ENCODE measurements at regions not wholly inside any gene's neighbourhood (a gene's known extent, or its start where the extent isn't known, plus 50 kb on each side); places are given as distances from the start of the nearest gene placed in this dataset.

GRCh38 chr4:125112536-125112935, 202.2 kb upstream of the FAT4 start:
- TF ChIP-seq CTCF (IDR thresholded peaks at IDR 0.05; ENCODE audit: low read depth, low read length): no peak
- H3K36me3 ChIP-seq: no peaks in the 10 kb centered on the region
- no peaks in the 10 kb centered on the region for H3K27me3 ChIP-seq
- H3K4me1 ChIP-seq: no peaks in the 10 kb centered on the region
- H3K9me3 ChIP-seq: no peaks in the 10 kb centered on the region
- no peak overlapping the region for H3K4me3 ChIP-seq (ENCODE audit: low read depth, low read length)
- DNase-seq: no peak

GRCh38 chr4:125111323-125111722, 203.4 kb upstream of the FAT4 start:
- no peak overlapping the region for H3K4me3 ChIP-seq (ENCODE audit: low read depth, low read length)
- no peak for DNase-seq
- no peak for TF ChIP-seq CTCF (IDR thresholded peaks at IDR 0.05; ENCODE audit: low read depth, low read length)
- H3K36me3 ChIP-seq: no peaks in the 10 kb centered on the region
- no peaks in the 10 kb centered on the region for H3K4me1 ChIP-seq
- H3K9me3 ChIP-seq: no peaks in the 10 kb centered on the region
- H3K27me3 ChIP-seq: no peaks in the 10 kb centered on the region

GRCh38 chr4:125105561-125105960, 209.2 kb upstream of the FAT4 start:
- Histone ChIP-seq H3K4me1 (no peaks in the 10 kb centered on the region), H3K4me3 (ENCODE audit: low read depth, low read length) (no peak overlapping the region), H3K9me3 (no peaks in the 10 kb centered on the region), H3K27me3 (no peaks in the 10 kb centered on the region), H3K36me3 (no peaks in the 10 kb centered on the region)
- DNase-seq: no peak
- TF ChIP-seq CTCF (IDR thresholded peaks at IDR 0.05; ENCODE audit: low read depth, low read length): no peak

GRCh38 chr4:125104616-125105015, 210.1 kb upstream of the FAT4 start:
- no peaks in the 10 kb centered on the region for H3K27me3 ChIP-seq
- H3K4me1 ChIP-seq: no peaks in the 10 kb centered on the region
- H3K4me3 ChIP-seq (ENCODE audit: low read depth, low read length): no peak overlapping the region
- H3K36me3 ChIP-seq: no peaks in the 10 kb centered on the region
- no peaks in the 10 kb centered on the region for H3K9me3 ChIP-seq
- TF ChIP-seq CTCF (IDR thresholded peaks at IDR 0.05; ENCODE audit: low read depth, low read length): no peak
- no peak for DNase-seq

- no peaks in the 10 kb centered on the region for H3K4me1 ChIP-seq
- no peak overlapping the region for H3K4me3 ChIP-seq (ENCODE audit: low read depth, low read length)
- no peaks in the 10 kb centered on the region for H3K36me3 ChIP-seq
- TF ChIP-seq CTCF (IDR thresholded peaks at IDR 0.05; ENCODE audit: low read depth, low read length): no peak
- no peaks in the 10 kb centered on the region for H3K9me3 ChIP-seq
- no peaks in the 10 kb centered on the region for H3K27me3 ChIP-seq
- DNase-seq: no peak
Observed at GRCh38 chr4:125101719-125102118, 213.0 kb upstream of the FAT4 start.

- no peaks in the 10 kb centered on the region for H3K4me1 ChIP-seq
- H3K9me3 ChIP-seq: no peaks in the 10 kb centered on the region
- no peaks in the 10 kb centered on the region for H3K36me3 ChIP-seq
- no peak for DNase-seq
- no peak overlapping the region for H3K4me3 ChIP-seq (ENCODE audit: low read depth, low read length)
- H3K27me3 ChIP-seq: no peaks in the 10 kb centered on the region
- no peak for TF ChIP-seq CTCF (IDR thresholded peaks at IDR 0.05; ENCODE audit: low read depth, low read length)
Observed at GRCh38 chr4:125097729-125098128, 217.0 kb upstream of the FAT4 start.

Measured in BE2C (cell line).